GM23338 (cell line): ENCODE measurements at regions not wholly inside any gene's neighbourhood (a gene's known extent, or its start where the extent isn't known, plus 50 kb on each side); places are given as distances from the start of the nearest gene placed in this dataset.
"Not testable (repeated sequence)": the region's sequence is repeated elsewhere in the genome, so short reads cannot be mapped to it uniquely, and the experiment has no call there.

Experiments used
- ATAC-seq: fragments of 200-7000 bp; cut with Tn5 transposase; 3 replicates; pipeline ENCODE4 v1.9.1; 2020
- DNase-seq: peaks from one replicate; pipeline ENCODE4 v3.0.0-alpha.2; 2015; ENCODE audit warnings: low spot score
- H2AFZ ChIP-seq: fragments of 200-600 bp; sonication (generic); 2 replicates; pipeline ENCODE4 v1.8.0; 2016; ENCODE audit warnings: antibody characterized with exemption, mild to moderate bottlenecking, moderate library complexity
- H3F3A ChIP-seq: fragments of 200-600 bp; sonication (generic); replicated peaks from 2 replicates; pipeline ENCODE4 v1.8.0; 2017; ENCODE audit warnings: antibody characterized with exemption, mixed run types, low read depth
- H3K27ac ChIP-seq: fragments of 200-600 bp; sonication (generic); 2 replicates; pipeline ENCODE4 v1.6.1; 2016; ENCODE audit warnings: low read depth
- H3K27me3 ChIP-seq: fragments of 200-600 bp; sonication (generic); 2 replicates; pipeline ENCODE4 v1.8.0; 2016; ENCODE audit warnings: mild to moderate bottlenecking, mixed run types, moderate library complexity; ENCODE audit not compliant: insufficient read depth
- H3K36me3 ChIP-seq: fragments of 200-600 bp; sonication (generic); 2 replicates; pipeline ENCODE4 v1.8.0; 2016; ENCODE audit warnings: mild to moderate bottlenecking; ENCODE audit not compliant: insufficient read depth
- H3K4me1 ChIP-seq: fragments of 200-600 bp; sonication (generic); 2 replicates; pipeline ENCODE4 v1.8.0; 2016; ENCODE audit warnings: mild to moderate bottlenecking, moderate library complexity; ENCODE audit not compliant: insufficient read depth
- H3K4me2 ChIP-seq: fragments of 200-600 bp; sonication (generic); 2 replicates; pipeline ENCODE4 v1.7.1; 2017; ENCODE audit warnings: mixed run types
- H3K4me3 ChIP-seq: fragments of 200-600 bp; sonication (generic); 2 replicates; pipeline ENCODE4 v1.6.1; 2016; ENCODE audit warnings: mixed run types
- H3K79me2 ChIP-seq: fragments of 200-600 bp; sonication (generic); replicated peaks from 2 replicates; pipeline ENCODE4 v1.8.0; 2017; ENCODE audit warnings: mild to moderate bottlenecking; ENCODE audit not compliant: insufficient read depth
- H3K9me2 ChIP-seq: fragments of 200-600 bp; sonication (generic); 2 replicates; pipeline ENCODE4 v1.8.0; 2017; ENCODE audit not compliant: insufficient read depth
- H4K20me1 ChIP-seq: fragments of 200-600 bp; sonication (generic); replicated peaks from 2 replicates; pipeline ENCODE4 v1.8.0; 2017; ENCODE audit warnings: mild to moderate bottlenecking; ENCODE audit not compliant: insufficient read depth
- H3K27ac Mint-ChIP-seq: 2 replicates; pipeline ENCODE4 v1.8.0; 2020; ENCODE audit warnings: inconsistent platforms, mild to moderate bottlenecking, moderate library complexity, mixed read lengths
- H3K27me3 Mint-ChIP-seq: 3 replicates; pipeline ENCODE4 v1.8.0; 2022; ENCODE audit warnings: low read depth, mild to moderate bottlenecking, moderate library complexity, mixed read lengths, inconsistent platforms; ENCODE audit not compliant: insufficient read depth, poor library complexity
- H3K36me3 Mint-ChIP-seq: 3 replicates; pipeline ENCODE4 v1.8.0; 2021; ENCODE audit warnings: low read depth, mild to moderate bottlenecking, inconsistent platforms, moderate library complexity, mixed read lengths
- H3K4me1 Mint-ChIP-seq: 3 replicates; pipeline ENCODE4 v1.8.0; 2020; ENCODE audit warnings: mild to moderate bottlenecking, inconsistent platforms, mixed read lengths
- H3K4me3 Mint-ChIP-seq: 3 replicates; pipeline ENCODE4 v1.8.0; 2021; ENCODE audit warnings: moderate library complexity, mild to moderate bottlenecking, inconsistent platforms, mixed read lengths
- H3K9me3 Mint-ChIP-seq: 3 replicates; pipeline ENCODE4 v1.8.0; 2020; ENCODE audit warnings: moderate library complexity, mild to moderate bottlenecking, inconsistent platforms, mixed read lengths
- CTCF ChIP-seq, 2 experiments: fragments of 200-600 bp in 1 of 2; sonication (generic) in 1 of 2; conservative IDR thresholded peaks; 2 replicates each; pipeline versions ENCODE4 v1.5.1 to v1.6.1; 2016 to 2017; ENCODE audit warnings: antibody characterized with exemption in 2 of 2, low read depth in 2 of 2, mild to moderate bottlenecking in 2 of 2, moderate library complexity in 1 of 2
- STAT1 ChIP-seq: IDR thresholded peaks from one replicate; pipeline ENCODE4 v1.6.1; 2016; ENCODE audit warnings: antibody characterized with exemption; ENCODE audit not compliant: unreplicated experiment
- ZNF114 ChIP-seq: fragments of 250-450 bp; sonication (Bioruptor Pico); IDR thresholded peaks from 2 replicates; pipeline ENCODE4 v1.5.0; 2020; ENCODE audit warnings: mild to moderate bottlenecking, moderate library complexity
- ZNF331 ChIP-seq: fragments of 250-450 bp; sonication (Bioruptor Pico); IDR thresholded peaks from 2 replicates; pipeline ENCODE4 v1.5.0; 2020; ENCODE audit warnings: low read depth, mild to moderate bottlenecking, moderate library complexity
- ZNF462 ChIP-seq: fragments of 250-450 bp; sonication (Bioruptor Pico); IDR thresholded peaks from 2 replicates; pipeline ENCODE4 v1.5.0; 2020; ENCODE audit warnings: mild to moderate bottlenecking, moderate library complexity

GRCh38 chr4:79191292-79191691 is 134.6 kb downstream of the NAA11 start:
- H3K4me1 ChIP-seq, H3K36me3 Mint-ChIP-seq, H3K4me3 Mint-ChIP-seq, H3K27ac Mint-ChIP-seq, ATAC-seq, H3K27ac ChIP-seq, H3K4me3 ChIP-seq, H3K9me2 ChIP-seq, H3K27me3 Mint-ChIP-seq, H4K20me1 ChIP-seq, H3K4me2 ChIP-seq, H3F3A ChIP-seq, H3K27me3 ChIP-seq, DNase-seq, H2AFZ ChIP-seq, H3K36me3 ChIP-seq, H3K4me1 Mint-ChIP-seq, H3K79me2 ChIP-seq: not testable (repeated sequence)
- peaks cover 18% of the 10 kb centered on the region for H3K9me3 Mint-ChIP-seq

GRCh38 chr4:79185526-79186045 is 140.3 kb downstream of the NAA11 start:
- Histone ChIP-seq H2AFZ (no peak overlapping the region), H3F3A (no peaks in the 10 kb centered on the region), H3K4me1 (no peaks in the 10 kb centered on the region), H3K4me2 (no peak overlapping the region), H3K27ac (no peak overlapping the region), H4K20me1 (no peaks in the 10 kb centered on the region), H3K9me2 (no peaks in the 10 kb centered on the region), H3K36me3 (no peaks in the 10 kb centered on the region), H3K4me3 (no peak overlapping the region), H3K79me2 (no peaks in the 10 kb centered on the region), H3K27me3 (no peaks in the 10 kb centered on the region)
- Mint-ChIP-seq H3K27ac (no peak overlapping the region), H3K4me3 (no peak overlapping the region), H3K36me3 (0 out of 3 replicates have a peak, but pooled peaks cover 4% of the 10 kb centered on the region), H3K4me1 (peaks cover 4% of the 10 kb centered on the region; the same call in 2 of the 3 replicates), H3K27me3 (no peaks in the 10 kb centered on the region), H3K9me3 (peaks cover 9% of the 10 kb centered on the region)
- no peak for TF ChIP-seq ZNF331 (CRISPR knock-in tag)
- ATAC-seq (no peak), DNase-seq (no peak)

- no peaks in the 10 kb centered on the region for H3K79me2 ChIP-seq
- H4K20me1 ChIP-seq, result no peaks in the 10 kb centered on the region
- Mint-ChIP-seq H3K36me3 (0 out of 3 replicates have a peak, but pooled peaks cover 4% of the 10 kb centered on the region), H3K27ac (no peak overlapping the region), H3K4me3 (no peak overlapping the region), H3K27me3 (no peaks in the 10 kb centered on the region), H3K4me1 (peaks cover 4% of the 10 kb centered on the region; the same call in 2 of the 3 replicates), H3K9me3 (peaks cover 9% of the 10 kb centered on the region)
- H3F3A ChIP-seq, result no peaks in the 10 kb centered on the region
- no peak overlapping the region for H3K4me2 ChIP-seq
- ATAC-seq (peak; percentile 31; the same call in 2 of the 3 replicates), DNase-seq (peak; percentile 26)
- no peaks in the 10 kb centered on the region for H3K36me3 ChIP-seq
- no peaks in the 10 kb centered on the region for H3K4me1 ChIP-seq
- no peak overlapping the region for H3K4me3 ChIP-seq
- no peaks in the 10 kb centered on the region for H3K9me2 ChIP-seq
- H2AFZ ChIP-seq, result no peak overlapping the region
- no peak overlapping the region for H3K27ac ChIP-seq
- no peaks in the 10 kb centered on the region for H3K27me3 ChIP-seq
- TF ChIP-seq ZNF114 (CRISPR knock-in tag), result no peak
- TF ChIP-seq ZNF462 (CRISPR knock-in tag), result no peak
- TF ChIP-seq STAT1, result no peak
- TF ChIP-seq CTCF (conservative IDR thresholded peaks at IDR 0.05; ENCODE audit: low read depth in 2 of 2), result no peak
Measured at GRCh38 chr4:79184476-79184875, 141.4 kb downstream of the NAA11 start.
